PFSK-1 (cell line): ENCODE measurements at regions not wholly inside any gene's neighbourhood (a gene's known extent, or its start where the extent isn't known, plus 50 kb on each side); places are given as distances from the start of the nearest gene placed in this dataset.

ENCODE experiments used
- POLR2AphosphoS5 ChIP-seq: IDR thresholded peaks from 2 replicates; pipeline ENCODE4 v1.6.1; 2012; ENCODE audit warnings: low read depth, mild to moderate bottlenecking, control low read depth, low read length, moderate library complexity
- REST ChIP-seq, 2 experiments: IDR thresholded peaks; 2 replicates each; pipeline versions ENCODE4 v1.6.1 to v1.8.0; 2011 to 2012; ENCODE audit warnings: low read depth in 2 of 2, low read length in 2 of 2, control low read depth in 1 of 2, inconsistent platforms in 1 of 2, mild to moderate bottlenecking in 1 of 2, moderate library complexity in 1 of 2; ENCODE audit not compliant: insufficient read depth in 1 of 2
- TAF1 ChIP-seq: IDR thresholded peaks from 2 replicates; pipeline ENCODE4 v1.6.1; 2012; ENCODE audit warnings: low read length, control low read depth, borderline replicate concordance; ENCODE audit not compliant: insufficient read depth

GRCh38 chr4:26223155-26223554, 97.7 kb upstream of the RBPJ start:
- TF ChIP-seq POLR2AphosphoS5 (no peak), TAF1 (no peak), REST (IDR thresholded peaks at IDR 0.05; ENCODE audit: insufficient read depth in 1 of 2, low read depth in 2 of 2, low read length in 2 of 2) (no peak)
